GM21423 (cell line): ENCODE measurements at regions not wholly inside any gene's neighbourhood (a gene's known extent, or its start where the extent isn't known, plus 50 kb on each side); places are given as distances from the start of the nearest gene placed in this dataset.

ENCODE experiments used
- ATAC-seq: cut with Tn5 transposase; IDR thresholded peaks from one replicate; pipeline ENCODE4 v1.9.1; 2021; ENCODE audit warnings: mild to moderate bottlenecking, moderate library complexity; ENCODE audit not compliant: unreplicated experiment

- ATAC-seq, result no peak
These were observed 385.8 kb downstream of the C3orf38 start for GRCh38 chr3:88535563-88535962.

GRCh38 chr3:88542916-88543315 is 393.2 kb downstream of the C3orf38 start:
- no peak for ATAC-seq

GRCh38 chr3:88572450-88572849 is 422.7 kb downstream of the C3orf38 start:
- no peak for ATAC-seq

- no peak for ATAC-seq
These were observed 423.7 kb downstream of the C3orf38 start for GRCh38 chr3:88573472-88573871.

- no peak for ATAC-seq
These were observed 424.4 kb downstream of the C3orf38 start for GRCh38 chr3:88574146-88574545.

GRCh38 chr3:88584451-88584850 is 434.7 kb downstream of the C3orf38 start:
- ATAC-seq, result no peak

GRCh38 chr3:88586121-88586640 is 436.4 kb downstream of the C3orf38 start:
- ATAC-seq, result no peak

GRCh38 chr3:88589138-88589537 is 439.4 kb downstream of the C3orf38 start:
- ATAC-seq, result no peak

GRCh38 chr3:88595026-88595425 is 445.3 kb downstream of the C3orf38 start:
- no peak for ATAC-seq

GRCh38 chr3:88596451-88596850 is 446.7 kb downstream of the C3orf38 start:
- ATAC-seq, result no peak

GRCh38 chr3:88610820-88611219 is 461.1 kb downstream of the C3orf38 start:
- no peak for ATAC-seq

GRCh38 chr3:88611826-88612326 is 462.1 kb downstream of the C3orf38 start:
- ATAC-seq, result no peak

- ATAC-seq, result no peak
These were observed 466.7 kb downstream of the C3orf38 start for GRCh38 chr3:88616413-88616812.

GRCh38 chr3:88617283-88617682 is 467.5 kb downstream of the C3orf38 start:
- no peak for ATAC-seq

GRCh38 chr3:88618021-88618645 is 468.4 kb downstream of the C3orf38 start:
- no peak for ATAC-seq

- no peak for ATAC-seq
These were observed 471.8 kb downstream of the C3orf38 start for GRCh38 chr3:88621586-88621985.

- no peak for ATAC-seq
These were observed 473.9 kb downstream of the C3orf38 start for GRCh38 chr3:88623709-88624108.

- ATAC-seq, result no peak
These were observed 476.8 kb downstream of the C3orf38 start for GRCh38 chr3:88626456-88627120.

- ATAC-seq, result no peak
These were observed 478.5 kb upstream of the EPHA3 start for GRCh38 chr3:88628901-88629300.

GRCh38 chr3:88632226-88632625 is 475.2 kb upstream of the EPHA3 start:
- no peak for ATAC-seq

GRCh38 chr3:88640581-88640980 is 466.8 kb upstream of the EPHA3 start:
- no peak for ATAC-seq

- ATAC-seq, result no peak
These were observed 466.3 kb upstream of the EPHA3 start for GRCh38 chr3:88641033-88641604.
